ENCODE measurements at regions not wholly inside any gene's neighbourhood (a gene's known extent, or its start where the extent isn't known, plus 50 kb on each side); places are given as distances from the start of the nearest gene placed in this dataset.
"Not testable (repeated sequence)": the region's sequence is repeated elsewhere in the genome, so short reads cannot be mapped to it uniquely, and the experiment has no call there.

- DNase-seq: no peak
These were observed 510.5 kb downstream of the LRRC70 start for GRCh38 chr5:63089147-63089546.

- no peak for DNase-seq
These were observed 506.9 kb downstream of the LRRC70 start for GRCh38 chr5:63085561-63085960.

- DNase-seq: not testable (repeated sequence)
These were observed 505.1 kb downstream of the LRRC70 start for GRCh38 chr5:63083689-63084088.

- no peak for DNase-seq
These were observed 502.8 kb downstream of the LRRC70 start for GRCh38 chr5:63081402-63081801.

GRCh38 chr5:63070001-63070400 is 491.4 kb downstream of the LRRC70 start:
- DNase-seq: no peak

GRCh38 chr5:63055421-63055820 is 476.8 kb downstream of the LRRC70 start:
- DNase-seq: no peak

- no peak for DNase-seq
These were observed 474.5 kb downstream of the LRRC70 start for GRCh38 chr5:63053019-63053638.

GRCh38 chr5:63050916-63051315 is 472.3 kb downstream of the LRRC70 start:
- DNase-seq: peak; percentile 8

- DNase-seq: peak; percentile 12
These were observed 471.3 kb downstream of the LRRC70 start for GRCh38 chr5:63049935-63050334.

- DNase-seq: no peak
These were observed 465.2 kb downstream of the LRRC70 start for GRCh38 chr5:63043792-63044191.

GRCh38 chr5:63032343-63032742 is 453.7 kb downstream of the LRRC70 start:
- DNase-seq: no peak

GRCh38 chr5:63029891-63030290 is 451.3 kb downstream of the LRRC70 start:
- DNase-seq: no peak

GRCh38 chr5:63025679-63026078 is 447.1 kb downstream of the LRRC70 start:
- DNase-seq: no peak

GRCh38 chr5:63022403-63022802 is 443.8 kb downstream of the LRRC70 start:
- DNase-seq: no peak

- no peak for DNase-seq
These were observed 432.5 kb downstream of the LRRC70 start for GRCh38 chr5:63011158-63011557.

GRCh38 chr5:63008195-63008594 is 429.6 kb downstream of the LRRC70 start:
- DNase-seq: no peak

GRCh38 chr5:62994842-62995241 is 416.2 kb downstream of the LRRC70 start:
- not testable (repeated sequence) for DNase-seq

- DNase-seq: no peak
These were observed 407.1 kb downstream of the LRRC70 start for GRCh38 chr5:62985749-62986148.

- DNase-seq: no peak
These were observed 403.7 kb downstream of the LRRC70 start for GRCh38 chr5:62982348-62982747.

GRCh38 chr5:62980884-62981283 is 402.3 kb downstream of the LRRC70 start:
- no peak for DNase-seq

GRCh38 chr5:62979472-62979871 is 400.9 kb downstream of the LRRC70 start:
- DNase-seq: no peak

- DNase-seq: no peak
These were observed 399.0 kb downstream of the LRRC70 start for GRCh38 chr5:62977661-62978060.

GRCh38 chr5:62974623-62975022 is 396.0 kb downstream of the LRRC70 start:
- DNase-seq: no peak

- no peak for DNase-seq
These were observed 390.9 kb downstream of the LRRC70 start for GRCh38 chr5:62969409-62970120.

GRCh38 chr5:62964428-62964827 is 385.8 kb downstream of the LRRC70 start:
- no peak for DNase-seq

Measured in hematopoietic multipotent progenitor cell treated with erythropoietin and hydrocortisone succinate and interleukin-3 and kit ligand, for 6 days (in vitro differentiated cells).